HEK293 (cell line): ENCODE measurements at regions not wholly inside any gene's neighbourhood (a gene's known extent, or its start where the extent isn't known, plus 50 kb on each side); places are given as distances from the start of the nearest gene placed in this dataset.

Source experiments
- CTCF ChIP-seq: fragments of 450-650 bp; formaldehyde crosslinking; IDR thresholded peaks from 2 replicates; pipeline ENCODE4 v1.5.1; 2016; ENCODE audit warnings: missing biosample characterization, missing genetic modification characterization
- GLI2 ChIP-seq: fragments of 450-650 bp; formaldehyde crosslinking; IDR thresholded peaks from 2 replicates; pipeline ENCODE4; 2017; ENCODE audit warnings: missing biosample characterization, missing genetic modification characterization, low read depth, borderline replicate concordance
- KLF16 ChIP-seq: fragments of 450-650 bp; formaldehyde crosslinking; IDR thresholded peaks from 2 replicates; pipeline ENCODE4 v1.5.1; 2017; ENCODE audit warnings: missing biosample characterization, missing genetic modification characterization
- SETDB1 ChIP-seq: IDR thresholded peaks from one replicate; pipeline ENCODE4 v1.6.1; 2017; ENCODE audit warnings: mild to moderate bottlenecking, low read length, moderate library complexity, mixed read lengths; ENCODE audit not compliant: insufficient read length
- ZFP37 ChIP-seq: fragments of 450-650 bp; formaldehyde crosslinking; IDR thresholded peaks from 2 replicates; pipeline ENCODE4 v1.5.1; 2016; ENCODE audit warnings: missing biosample characterization, missing genetic modification characterization
- ZNF791 ChIP-seq: fragments of 450-650 bp; formaldehyde crosslinking; IDR thresholded peaks from 2 replicates; pipeline ENCODE4 v1.5.1; 2016; ENCODE audit warnings: missing biosample characterization, missing genetic modification characterization

GRCh38 chr4:114773339-114773738 lies 174.7 kb downstream of the UGT8 start:
- TF ChIP-seq CTCF (tag by site-specific recombination) = no peak
- no peak for TF ChIP-seq KLF16
- no peak for TF ChIP-seq SETDB1
- TF ChIP-seq ZFP37 (tag by site-specific recombination) = no peak
- no peak for TF ChIP-seq GLI2
- TF ChIP-seq ZNF791 (tag by site-specific recombination) = no peak
